B cell (primary cell): ENCODE measurements at regions not wholly inside any gene's neighbourhood (a gene's known extent, or its start where the extent isn't known, plus 50 kb on each side); places are given as distances from the start of the nearest gene placed in this dataset.

Experiments
- EZH2 ChIP-seq: IDR thresholded peaks from 2 replicates; pipeline ENCODE4 v1.6.1; 2012; ENCODE audit warnings: borderline replicate concordance, low read depth, mild to moderate bottlenecking, moderate library complexity, low read length; ENCODE audit not compliant: insufficient read depth, poor library complexity, severe bottlenecking
- TF ChIP-seq, protein P1 (sequence below): fragments of 200-600 bp; IDR thresholded peaks from one replicate; pipeline ENCODE4 v1.8.0; 2022; ENCODE audit warnings: antibody characterized with exemption, mild to moderate bottlenecking

- TF ChIP-seq, protein P1, sequence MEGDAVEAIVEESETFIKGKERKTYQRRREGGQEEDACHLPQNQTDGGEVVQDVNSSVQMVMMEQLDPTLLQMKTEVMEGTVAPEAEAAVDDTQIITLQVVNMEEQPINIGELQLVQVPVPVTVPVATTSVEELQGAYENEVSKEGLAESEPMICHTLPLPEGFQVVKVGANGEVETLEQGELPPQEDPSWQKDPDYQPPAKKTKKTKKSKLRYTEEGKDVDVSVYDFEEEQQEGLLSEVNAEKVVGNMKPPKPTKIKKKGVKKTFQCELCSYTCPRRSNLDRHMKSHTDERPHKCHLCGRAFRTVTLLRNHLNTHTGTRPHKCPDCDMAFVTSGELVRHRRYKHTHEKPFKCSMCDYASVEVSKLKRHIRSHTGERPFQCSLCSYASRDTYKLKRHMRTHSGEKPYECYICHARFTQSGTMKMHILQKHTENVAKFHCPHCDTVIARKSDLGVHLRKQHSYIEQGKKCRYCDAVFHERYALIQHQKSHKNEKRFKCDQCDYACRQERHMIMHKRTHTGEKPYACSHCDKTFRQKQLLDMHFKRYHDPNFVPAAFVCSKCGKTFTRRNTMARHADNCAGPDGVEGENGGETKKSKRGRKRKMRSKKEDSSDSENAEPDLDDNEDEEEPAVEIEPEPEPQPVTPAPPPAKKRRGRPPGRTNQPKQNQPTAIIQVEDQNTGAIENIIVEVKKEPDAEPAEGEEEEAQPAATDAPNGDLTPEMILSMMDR: no peak
- no peak for TF ChIP-seq EZH2
These were observed 620.9 kb downstream of the PLPP3 start for GRCh38 chr1:55958498-55958897.
